ENCODE measurements at regions not wholly inside any gene's neighbourhood (a gene's known extent, or its start where the extent isn't known, plus 50 kb on each side); places are given as distances from the start of the nearest gene placed in this dataset.
"Not testable (repeated sequence)": the region's sequence is repeated elsewhere in the genome, so short reads cannot be mapped to it uniquely, and the experiment has no call there.

DNA sequence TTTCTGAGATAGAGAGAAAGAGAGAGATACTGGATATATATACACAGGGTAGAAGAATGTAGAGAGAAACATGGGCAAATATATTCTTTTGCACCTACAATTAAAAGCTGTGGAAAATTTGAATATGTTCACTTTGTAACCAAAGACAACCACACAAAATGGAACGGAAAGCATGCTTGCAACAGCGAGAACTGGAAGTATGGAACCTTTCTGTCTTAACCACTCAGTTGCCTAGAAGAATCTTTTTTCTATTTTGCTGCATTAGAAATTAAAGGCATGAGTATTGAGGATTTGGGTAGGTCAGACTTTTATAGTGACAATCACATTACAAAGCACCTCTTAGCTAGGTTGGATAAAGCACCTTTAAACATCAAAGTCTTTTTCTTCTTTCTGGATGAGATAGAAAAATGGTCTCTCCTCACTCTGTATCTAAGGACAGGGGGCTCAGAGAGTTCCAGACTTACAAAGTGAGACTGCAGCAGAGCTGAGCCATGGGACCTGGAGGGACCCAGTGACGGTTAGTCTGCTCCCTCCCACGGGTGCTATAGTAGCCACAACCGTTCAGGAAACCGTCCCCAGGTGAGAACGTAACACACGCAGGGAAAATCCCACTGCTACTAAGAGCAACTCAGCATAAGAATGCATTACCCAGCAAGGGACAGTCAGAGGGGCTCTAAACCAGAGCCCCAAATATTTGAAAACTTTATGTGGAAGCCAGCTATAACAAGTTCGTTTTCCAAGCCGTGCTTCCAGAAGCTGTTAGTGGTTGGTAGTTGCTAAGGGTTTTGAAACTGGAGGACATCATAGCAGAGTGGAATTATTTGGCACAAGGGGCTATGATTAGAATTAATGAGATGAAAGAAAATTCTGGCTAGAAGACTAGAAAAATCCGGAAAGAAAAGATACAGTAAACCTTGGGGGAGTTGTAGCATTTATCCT, 97.1 kb downstream of the DAD1 start:
- H3K36me3 ChIP-seq: no peaks in the 10 kb centered on the region
- H3K9me3 ChIP-seq: no peaks in the 10 kb centered on the region
- no peak overlapping the region for H3K4me3 ChIP-seq
- no peaks in the 10 kb centered on the region for H3K4me1 ChIP-seq
- no peak overlapping the region for H3K27ac ChIP-seq
- ATAC-seq (ENCODE audit: low FRiP score in 2 of 2) (peak in 1 of 2 donors; percentile 38), DNase-seq (no peak)
- TF ChIP-seq, protein P1, sequence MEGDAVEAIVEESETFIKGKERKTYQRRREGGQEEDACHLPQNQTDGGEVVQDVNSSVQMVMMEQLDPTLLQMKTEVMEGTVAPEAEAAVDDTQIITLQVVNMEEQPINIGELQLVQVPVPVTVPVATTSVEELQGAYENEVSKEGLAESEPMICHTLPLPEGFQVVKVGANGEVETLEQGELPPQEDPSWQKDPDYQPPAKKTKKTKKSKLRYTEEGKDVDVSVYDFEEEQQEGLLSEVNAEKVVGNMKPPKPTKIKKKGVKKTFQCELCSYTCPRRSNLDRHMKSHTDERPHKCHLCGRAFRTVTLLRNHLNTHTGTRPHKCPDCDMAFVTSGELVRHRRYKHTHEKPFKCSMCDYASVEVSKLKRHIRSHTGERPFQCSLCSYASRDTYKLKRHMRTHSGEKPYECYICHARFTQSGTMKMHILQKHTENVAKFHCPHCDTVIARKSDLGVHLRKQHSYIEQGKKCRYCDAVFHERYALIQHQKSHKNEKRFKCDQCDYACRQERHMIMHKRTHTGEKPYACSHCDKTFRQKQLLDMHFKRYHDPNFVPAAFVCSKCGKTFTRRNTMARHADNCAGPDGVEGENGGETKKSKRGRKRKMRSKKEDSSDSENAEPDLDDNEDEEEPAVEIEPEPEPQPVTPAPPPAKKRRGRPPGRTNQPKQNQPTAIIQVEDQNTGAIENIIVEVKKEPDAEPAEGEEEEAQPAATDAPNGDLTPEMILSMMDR (IDR thresholded peaks at IDR 0.05): no peak
- TF ChIP-seq POLR2A (IDR thresholded peaks at IDR 0.05) (no peak), EP300 (IDR thresholded peaks at IDR 0.05) (no peak), POLR2AphosphoS5 (IDR thresholded peaks at IDR 0.05) (no peak)
- WGBS, 2 donors: 71 to 72% methylated on average over 11 of the region's 11 CpGs
- no peaks in the 10 kb centered on the region for H3K27me3 ChIP-seq

DNA sequence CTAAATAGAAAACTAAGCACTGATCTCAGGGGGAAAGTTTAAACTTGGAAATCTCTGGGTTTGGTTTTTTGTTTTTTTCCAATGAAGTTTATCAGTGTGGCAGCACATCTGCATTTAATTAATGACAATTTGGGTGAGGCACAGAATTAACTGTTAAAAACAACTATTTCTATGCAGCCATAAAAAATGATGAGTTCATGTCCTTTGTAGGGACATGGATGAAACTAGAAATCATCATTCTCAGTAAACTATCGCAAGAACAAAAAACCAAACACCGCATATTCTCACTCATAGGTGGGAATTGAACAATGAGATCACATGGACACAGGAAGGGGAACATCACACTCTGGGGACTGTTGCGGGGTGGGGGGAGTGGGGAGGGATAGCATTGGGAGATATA, 98.0 kb downstream of the DAD1 start:
- not testable (repeated sequence) for H3K27me3 ChIP-seq
- 79 to 84% methylated on average over 2 to 3 of the region's 3 CpGs for WGBS, 2 donors

DNA sequence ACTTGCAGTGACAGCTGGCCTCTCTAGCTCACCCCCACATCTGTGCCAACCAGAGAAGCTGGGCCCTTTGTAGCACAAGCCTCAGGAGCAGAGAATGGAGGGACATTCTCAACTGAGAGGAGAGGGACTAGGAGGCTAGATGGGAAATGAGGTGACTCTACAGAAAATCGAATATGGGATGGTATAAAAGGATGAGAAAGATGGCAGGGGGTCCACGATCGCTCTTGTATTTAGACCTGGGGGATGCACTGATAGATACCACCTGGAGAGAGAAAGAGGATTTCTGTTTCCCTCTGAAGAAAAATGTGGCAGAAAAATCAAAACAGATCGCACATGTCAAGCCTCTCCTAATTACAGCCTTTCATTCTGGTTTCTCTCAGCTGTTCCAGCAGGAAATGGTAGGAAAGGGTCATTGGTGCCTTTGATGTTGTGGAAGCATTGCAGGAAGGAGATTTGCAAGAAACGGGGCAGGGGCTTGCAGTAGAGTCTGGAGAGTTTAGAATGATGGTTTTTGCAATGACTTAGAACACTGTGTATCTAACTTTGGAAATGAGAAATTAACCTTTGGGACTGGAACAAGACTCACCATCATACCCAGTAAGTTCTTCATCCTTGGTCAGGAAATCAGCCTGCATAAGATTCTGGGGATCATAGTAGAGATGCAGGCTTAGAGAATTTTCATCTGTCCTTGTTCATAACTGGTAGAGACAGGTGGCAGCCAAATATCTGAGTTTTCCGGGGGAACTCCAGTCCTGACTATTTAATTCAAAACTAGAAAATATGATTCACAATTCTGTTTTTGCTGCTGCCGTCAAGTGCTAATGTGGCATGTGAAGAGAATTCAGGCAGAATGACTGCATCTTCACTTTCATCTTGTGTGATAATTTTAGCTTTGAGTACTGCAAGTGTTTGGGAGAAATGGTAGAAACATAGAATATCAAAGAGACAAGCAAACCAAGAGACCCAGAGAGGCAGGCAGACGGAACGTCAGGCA, 98.8 kb downstream of the DAD1 start:
- Histone ChIP-seq H3K27ac (peak overlapping the region in 1 of 4 donors; percentile 13), H3K9me3 (no peaks in the 10 kb centered on the region), H3K27me3 (no peaks in the 10 kb centered on the region), H3K4me1 (no peaks in the 10 kb centered on the region), H3K4me3 (no peak overlapping the region), H3K36me3 (no peaks in the 10 kb centered on the region)
- DNase-seq (no peak), ATAC-seq (ENCODE audit: low FRiP score in 2 of 2) (no peak)
- 57 to 66% methylated on average over 9 of the region's 9 CpGs for WGBS, 2 donors
- no peak for TF ChIP-seq POLR2A (IDR thresholded peaks at IDR 0.05)
- no peak for TF ChIP-seq POLR2AphosphoS5 (IDR thresholded peaks at IDR 0.05)
- no peak for TF ChIP-seq EP300 (IDR thresholded peaks at IDR 0.05)
- TF ChIP-seq, protein P1 (IDR thresholded peaks at IDR 0.05): no peak

More for the DNA sequence above, 98.0 kb downstream of the DAD1 start:
- H3K27ac ChIP-seq; H3K9me3 ChIP-seq; H3K4me3 ChIP-seq; H3K36me3 ChIP-seq; DNase-seq; ATAC-seq (ENCODE audit: low FRiP score in 2 of 2); H3K4me1 ChIP-seq: not testable (repeated sequence)

DNA sequence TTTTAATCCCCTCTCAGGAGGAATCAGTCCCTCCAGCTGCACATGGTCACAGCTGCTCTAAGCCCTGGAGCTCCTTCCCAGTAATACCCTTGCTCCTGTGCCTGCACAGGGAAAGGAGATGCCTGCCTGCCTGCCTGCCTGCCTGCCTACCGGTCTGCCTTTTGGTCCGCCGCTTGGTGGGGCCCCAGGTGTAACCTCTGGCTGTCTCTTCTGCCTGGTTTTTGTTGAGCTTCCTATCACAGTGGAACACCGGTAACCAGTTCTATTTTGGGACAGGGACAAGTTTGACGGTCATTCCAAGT, 99.8 kb downstream of the DAD1 start:
- DNase-seq (no peak), ATAC-seq (ENCODE audit: low FRiP score in 2 of 2) (no peak)
- no peak for TF ChIP-seq POLR2AphosphoS5 (IDR thresholded peaks at IDR 0.05)
- TF ChIP-seq POLR2A (IDR thresholded peaks at IDR 0.05): no peak
- TF ChIP-seq EP300 (IDR thresholded peaks at IDR 0.05): no peak
- TF ChIP-seq, protein P1 (IDR thresholded peaks at IDR 0.05): no peak
- H3K9me3 ChIP-seq: no peaks in the 10 kb centered on the region
- WGBS, 2 donors: 55 to 77% methylated on average over 5 of the region's 5 CpGs
- no peak overlapping the region for H3K27ac ChIP-seq
- H3K4me1 ChIP-seq: no peaks in the 10 kb centered on the region
- no peaks in the 10 kb centered on the region for H3K27me3 ChIP-seq
- H3K4me3 ChIP-seq: no peak overlapping the region
- no peaks in the 10 kb centered on the region for H3K36me3 ChIP-seq

DNA sequence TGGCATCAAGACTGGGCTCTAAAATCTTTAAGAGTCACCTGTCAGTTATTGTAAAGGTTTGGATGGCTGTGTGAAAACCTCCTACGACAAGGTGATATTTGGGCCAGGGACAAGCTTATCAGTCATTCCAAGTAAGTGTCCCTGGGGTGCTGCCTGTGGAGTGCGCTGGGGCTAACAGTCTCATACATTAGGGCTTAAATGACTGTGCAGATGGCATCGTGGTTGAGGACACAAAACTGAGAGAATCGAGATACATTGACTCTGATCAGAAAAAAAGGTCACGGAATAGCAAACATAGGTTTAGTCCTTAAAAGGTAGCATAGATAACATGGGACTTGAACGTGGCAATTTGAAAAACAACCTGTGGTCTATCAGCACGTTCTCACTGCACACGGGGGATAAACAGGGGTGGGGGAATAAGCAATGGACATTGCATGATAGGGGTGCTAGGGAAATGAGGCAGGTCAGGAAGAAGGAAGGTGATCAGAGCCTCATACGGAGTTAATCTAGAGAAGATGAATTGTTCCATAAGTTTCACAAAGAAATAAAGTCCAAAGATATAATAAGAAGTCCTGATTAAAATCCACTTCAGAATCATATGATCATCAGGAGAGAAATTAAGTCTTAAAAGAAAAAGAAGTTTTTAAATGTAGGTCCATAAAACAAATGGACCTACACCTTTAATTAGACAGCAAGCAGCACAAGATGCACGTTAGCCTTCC, 100.3 kb downstream of the DAD1 start:
- Histone ChIP-seq H3K4me1 (no peaks in the 10 kb centered on the region), H3K4me3 (no peak overlapping the region), H3K27me3 (no peaks in the 10 kb centered on the region), H3K36me3 (no peaks in the 10 kb centered on the region), H3K27ac (no peak overlapping the region), H3K9me3 (no peaks in the 10 kb centered on the region)
- TF ChIP-seq POLR2A (IDR thresholded peaks at IDR 0.05) (no peak), POLR2AphosphoS5 (IDR thresholded peaks at IDR 0.05) (no peak), EP300 (IDR thresholded peaks at IDR 0.05) (no peak)
- TF ChIP-seq, protein P1 (IDR thresholded peaks at IDR 0.05): no peak
- no peak for ATAC-seq (ENCODE audit: low FRiP score in 2 of 2)
- DNase-seq: no peak
- WGBS, 2 donors: 77 to 78% methylated on average over 10 of the region's 10 CpGs

All from upper lobe of left lung (tissue), 6 donors.